Endothelial cell of umbilical vein (primary cell): ENCODE measurements at regions not wholly inside any gene's neighbourhood (a gene's known extent, or its start where the extent isn't known, plus 50 kb on each side); places are given as distances from the start of the nearest gene placed in this dataset.

Experiments
- BruUV-seq: library from RNA; stranded (reverse); fragments of 400-500 nt; replicated peaks from 2 replicates; lab custom pipeline; 2021; lab: Mats Ljungman, UMichigan
- CTCF ChIA-PET: fragments of 300-600, 350-600 bp; sonication (Branson Sonifier 250); formaldehyde crosslinking; loops from one replicate; lab custom pipeline; 2021; ENCODE audit warnings: antibody characterized with exemption, inconsistent platforms; lab: Charles Lee
- POLR2A ChIA-PET: fragments of 300-600, 350-600 bp; sonication (Branson Sonifier 250); formaldehyde crosslinking; loops from one replicate; lab custom pipeline; 2021; ENCODE audit warnings: antibody characterized with exemption, inconsistent platforms; lab: Charles Lee
- DNase-seq: peaks from one replicate; pipeline ENCODE4 v3.0.0-alpha.2; 2011; ENCODE audit warnings: low read depth, low spot score
- FAIRE-seq: peaks from 2 replicates; lab custom pipeline; 2011; peaks lifted over from hg19 to GRCh38; lab: Jason Lieb, UNC
- H2AFZ ChIP-seq: 2 replicates; pipeline ENCODE4 v1.6.0; 2012; ENCODE audit warnings: low read depth, low read length, control low read depth, inconsistent platforms
- H3K27ac ChIP-seq: 2 replicates; pipeline ENCODE4 v1.5.1; 2011; ENCODE audit warnings: low read depth, mild to moderate bottlenecking, control low read depth, low read length, moderate library complexity; ENCODE audit not compliant: insufficient read depth
- H3K27me3 ChIP-seq, 2 experiments: 2 replicates each; pipeline versions ENCODE4 v1.6.0 to v1.6.1; 2011; ENCODE audit warnings: low read length in 2 of 2, mixed read lengths in 1 of 2; ENCODE audit not compliant: control insufficient read depth in 2 of 2, insufficient read depth in 2 of 2
- H3K36me3 ChIP-seq, 2 experiments: 2 replicates in 1 of 2; 3 replicates in 1 of 2; pipeline ENCODE4 v1.5.1; 2011; ENCODE audit warnings: low read length in 2 of 2, mild to moderate bottlenecking in 1 of 2, moderate library complexity in 1 of 2; ENCODE audit not compliant: control insufficient read depth in 2 of 2, insufficient read depth in 2 of 2; ENCODE audit errors: extremely low read depth in 1 of 2
- H3K4me1 ChIP-seq: 3 replicates; pipeline ENCODE4 v1.5.1; 2011; ENCODE audit warnings: mild to moderate bottlenecking, low read length; ENCODE audit not compliant: control insufficient read depth, insufficient read depth; ENCODE audit errors: extremely low read depth
- H3K4me2 ChIP-seq: 2 replicates; pipeline ENCODE4 v1.6.1; 2011; ENCODE audit warnings: low read length, control low read depth, mixed read lengths; ENCODE audit not compliant: insufficient read depth
- H3K4me3 ChIP-seq, 3 experiments: fragments of 200-600 bp in 1 of 3; sonication (generic), shearing (Covaris generic) in 1 of 3; replicated peaks in 1 of 3; 2 replicates each; pipeline ENCODE4 v1.5.1; 2011 to 2016; ENCODE audit warnings: control low read depth in 3 of 3, low read length in 3 of 3, mild to moderate bottlenecking in 2 of 3, inconsistent platforms in 1 of 3, low read depth in 1 of 3, moderate library complexity in 1 of 3; ENCODE audit not compliant: insufficient read depth in 1 of 3
- H3K79me2 ChIP-seq: 2 replicates; pipeline ENCODE4 v1.6.0; 2012; ENCODE audit warnings: low read length, inconsistent platforms; ENCODE audit not compliant: control insufficient read depth, insufficient read depth
- H3K9ac ChIP-seq: replicated peaks from 2 replicates; pipeline ENCODE3; 2011; ENCODE audit warnings: low read length, control low read depth; ENCODE audit not compliant: insufficient read depth; ENCODE audit errors: extremely low read depth
- H3K9me1 ChIP-seq: replicated peaks from 3 replicates; pipeline ENCODE4 v1.6.0; 2011; ENCODE audit warnings: mild to moderate bottlenecking, low read length; ENCODE audit not compliant: control insufficient read depth, insufficient read depth; ENCODE audit errors: extremely low read depth
- H3K9me3 ChIP-seq: replicated peaks from 2 replicates; pipeline ENCODE4 v1.5.1; 2012; ENCODE audit warnings: low read length, inconsistent platforms; ENCODE audit not compliant: control insufficient read depth, insufficient read depth
- H4K20me1 ChIP-seq: replicated peaks from 2 replicates; pipeline ENCODE3; 2011; ENCODE audit warnings: mild to moderate bottlenecking, low read length; ENCODE audit not compliant: control insufficient read depth, insufficient read depth; ENCODE audit errors: extremely low read depth
- CTCF ChIP-seq, 2 donors: IDR thresholded peaks; 1 replicate in 1 of 2; 2 replicates in 1 of 2; pipeline ENCODE4 v1.5.1; 2011; ENCODE audit warnings: low read length in 2 of 2, mild to moderate bottlenecking in 2 of 2, moderate library complexity in 2 of 2, control low read depth in 1 of 2, inconsistent platforms in 1 of 2, low read depth in 1 of 2; ENCODE audit not compliant: insufficient read depth in 1 of 2; ENCODE audit errors: extremely low read depth in 1 of 2
- EZH2 ChIP-seq: IDR thresholded peaks from 2 replicates; pipeline ENCODE4 v1.6.1; 2012; ENCODE audit warnings: borderline replicate concordance, low read depth, mild to moderate bottlenecking, moderate library complexity, low read length, inconsistent platforms; ENCODE audit not compliant: severe bottlenecking
- FOS ChIP-seq: IDR thresholded peaks from 2 replicates; pipeline ENCODE4 v1.6.1; 2011; ENCODE audit warnings: mild to moderate bottlenecking, low read length, moderate library complexity, borderline replicate concordance; ENCODE audit not compliant: insufficient read depth
- GATA2 ChIP-seq: IDR thresholded peaks from 2 replicates; pipeline ENCODE4 v1.7.0; 2011; ENCODE audit warnings: low read depth, mild to moderate bottlenecking, moderate library complexity, mixed read lengths, low read length; ENCODE audit not compliant: insufficient read length, insufficient read depth
- JUN ChIP-seq: IDR thresholded peaks from 2 replicates; pipeline ENCODE4 v1.6.1; 2011; ENCODE audit warnings: borderline replicate concordance, low read depth; ENCODE audit not compliant: insufficient read length, insufficient read depth
- MYC ChIP-seq: IDR thresholded peaks from one replicate; pipeline ENCODE4 v1.6.1; 2011; ENCODE audit warnings: mild to moderate bottlenecking, low read depth, low read length
- POLR2A ChIP-seq: IDR thresholded peaks from 2 replicates; pipeline ENCODE4 v1.6.1; 2012; ENCODE audit warnings: low read depth, mild to moderate bottlenecking, control low read depth, low read length
- POLR2AphosphoS5 ChIP-seq: IDR thresholded peaks from 2 replicates; pipeline ENCODE4 v1.6.1; 2012; ENCODE audit warnings: low read depth, mild to moderate bottlenecking, control low read depth, low read length, moderate library complexity; ENCODE audit not compliant: insufficient read depth
- dilution Hi-C: fragments of 300-500 bp; cut with MboI; formaldehyde crosslinking; loops from one replicate; pipeline ENCODE4 v1.15.0; 2019; ENCODE audit warnings: low sequenced_read_pairs; ENCODE audit not compliant: extremely low pct_ligation_motif_present
- intact Hi-C: fragments of 100-400 bp; cut with micrococcal nuclease; formaldehyde crosslinking; loops from one replicate; pipeline ENCODE4 v1.10.0; 2022
- TF ChIP-seq, protein P1 (sequence below): IDR thresholded peaks from 2 replicates; pipeline ENCODE4 v1.6.1; 2011; ENCODE audit not compliant: insufficient read depth, insufficient read length

GRCh38 chr2:4346628-4347027, 643.3 kb downstream of the DCDC2C start:
- POLR2A ChIA-PET = no interaction called here
- CTCF ChIA-PET = interaction anchor here (0.5 to 1.8 kb wide), 4 partner anchors 7 to 388 kb away, joined by 3 to 4 read pairs (median 4); no protein-coding TSS in a partner anchor
- dilution Hi-C loops = no loop called here
- intact Hi-C loops = no loop called here
- TF ChIP-seq POLR2A = no peak
- no peak overlapping the region for H3K4me2 ChIP-seq
- FAIRE-seq (no peak), DNase-seq (no peak)
- H3K36me3 ChIP-seq = no peaks in the 10 kb centered on the region
- H3K9ac ChIP-seq = no peak overlapping the region
- no TSS peak for BruUV-seq
- H3K27me3 ChIP-seq = no peaks in the 10 kb centered on the region
- H3K9me1 ChIP-seq = no peaks in the 10 kb centered on the region
- H3K4me1 ChIP-seq = no peaks in the 10 kb centered on the region
- H3K9me3 ChIP-seq = no peaks in the 10 kb centered on the region
- no peaks in the 10 kb centered on the region for H4K20me1 ChIP-seq
- H3K79me2 ChIP-seq = no peaks in the 10 kb centered on the region
- no peak overlapping the region for H2AFZ ChIP-seq
- H3K27ac ChIP-seq = no peak overlapping the region
- H3K4me3 ChIP-seq = no peak overlapping the region

DNA sequence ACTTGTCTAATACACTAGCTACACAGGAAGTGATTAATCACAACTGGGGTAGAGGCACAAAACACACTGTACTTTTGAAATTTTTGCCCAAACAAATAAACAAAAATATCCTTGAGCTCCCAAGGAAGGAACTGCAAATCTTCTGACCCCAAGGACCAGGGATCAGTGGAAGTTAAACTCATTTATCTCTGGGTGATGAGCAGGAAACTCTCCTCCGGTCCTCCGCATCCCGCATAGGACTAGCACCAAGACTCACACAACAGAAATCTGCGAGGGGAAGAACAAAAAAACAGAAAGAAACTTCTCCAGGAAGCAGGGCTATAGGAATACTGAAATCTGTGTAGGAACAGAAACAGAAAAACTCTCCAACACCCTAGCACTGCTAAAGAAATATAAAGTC, 650.3 kb downstream of the DCDC2C start:
- TSS peak; percentile 88 for BruUV-seq
- DNase-seq (peak; percentile 39), FAIRE-seq (no peak)
- H3K9me3 ChIP-seq = no peaks in the 10 kb centered on the region
- peak overlapping the region; percentile 70 for H3K27ac ChIP-seq
- H3K27me3 ChIP-seq = no peaks in the 10 kb centered on the region
- no peaks in the 10 kb centered on the region for H3K9me1 ChIP-seq
- peak overlapping the region; percentile 78 for H3K4me2 ChIP-seq
- H3K4me3 ChIP-seq = no peak overlapping the region
- no peaks in the 10 kb centered on the region for H3K36me3 ChIP-seq
- H3K4me1 ChIP-seq = peaks cover 17% of the 10 kb centered on the region
- POLR2A ChIA-PET = no interaction called here
- intact Hi-C loops (loop anchor here (1.0 to 5.0 kb wide), 8 partner anchors 67 to 410 kb away; no protein-coding TSS in a partner anchor), dilution Hi-C loops (no loop called here)
- H3K79me2 ChIP-seq = no peaks in the 10 kb centered on the region
- TF ChIP-seq MYC (no peak), GATA2 (no peak), POLR2A (no peak), EZH2 (no peak), FOS (peak; percentile 9), CTCF (IDR thresholded peaks at IDR 0.05; ENCODE audit: extremely low read depth in 1 of 2, insufficient read depth in 1 of 2, low read depth in 1 of 2, low read length in 2 of 2) (no peak), POLR2AphosphoS5 (no peak), JUN (no peak)
- TF ChIP-seq, protein P1, sequence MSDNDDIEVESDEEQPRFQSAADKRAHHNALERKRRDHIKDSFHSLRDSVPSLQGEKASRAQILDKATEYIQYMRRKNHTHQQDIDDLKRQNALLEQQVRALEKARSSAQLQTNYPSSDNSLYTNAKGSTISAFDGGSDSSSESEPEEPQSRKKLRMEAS = no peak
- H3K9ac ChIP-seq = peak overlapping the region; percentile 40
- H2AFZ ChIP-seq = peak overlapping the region; percentile 0
- H4K20me1 ChIP-seq = no peaks in the 10 kb centered on the region
- CTCF ChIA-PET = interaction anchor here (0.6 to 3.0 kb wide), 19 partner anchors 7 to 625 kb away, joined by 3 to 50 read pairs (median 3); no protein-coding TSS in a partner anchor
